ENCODE measurements at regions not wholly inside any gene's neighbourhood (a gene's known extent, or its start where the extent isn't known, plus 50 kb on each side); places are given as distances from the start of the nearest gene placed in this dataset.
A peak's percentile ranks its signal among the peaks of the same experiment; 100 is the strongest.

GRCh38 chr3:127113571-127113891 is 79.4 kb upstream of the PRR23E start (continued):
- TF ChIP-seq TRIM22 (IDR thresholded peaks at IDR 0.05): no peak
- no peak for TF ChIP-seq RAD51 (IDR thresholded peaks at IDR 0.05; ENCODE audit: borderline replicate concordance)
- no peak for TF ChIP-seq BHLHE40 (IDR thresholded peaks at IDR 0.05; ENCODE audit: low read length)
- TF ChIP-seq RARA (CRISPR knock-in tag; IDR thresholded peaks at IDR 0.05): peak; percentile 87
- no peak for TF ChIP-seq ZBTB26 (CRISPR knock-in tag; IDR thresholded peaks at IDR 0.05; ENCODE audit: borderline replicate concordance)
- no peak for TF ChIP-seq ZNF790 (CRISPR knock-in tag; IDR thresholded peaks at IDR 0.05; ENCODE audit: borderline replicate concordance)
- no peak for TF ChIP-seq ZNF451 (CRISPR knock-in tag; IDR thresholded peaks at IDR 0.05)
- TF ChIP-seq KAT8 (CRISPR knock-in tag; IDR thresholded peaks at IDR 0.05): no peak
- no peak for TF ChIP-seq NCOA1 (CRISPR knock-in tag; IDR thresholded peaks at IDR 0.05)
- no peak for TF ChIP-seq ZBTB14 (CRISPR knock-in tag; IDR thresholded peaks at IDR 0.05)
- no peak for TF ChIP-seq LRRFIP1 (CRISPR knock-in tag; conservative IDR thresholded peaks at IDR 0.05)
- TF ChIP-seq ZNF580 (CRISPR knock-in tag; IDR thresholded peaks at IDR 0.05; ENCODE audit: borderline replicate concordance, low read depth): no peak
- no peak for TF ChIP-seq SMARCC2 (IDR thresholded peaks at IDR 0.05)
- TF ChIP-seq SNAI1 (CRISPR knock-in tag; IDR thresholded peaks at IDR 0.05; ENCODE audit: borderline replicate concordance): no peak
- no peak for TF ChIP-seq ZNF33B (CRISPR knock-in tag; IDR thresholded peaks at IDR 0.05)
- no peak for TF ChIP-seq ZNF180 (CRISPR knock-in tag; IDR thresholded peaks at IDR 0.05; ENCODE audit: borderline replicate concordance, low read depth)
- peak; percentile 60; the same call in 1 of the 2 replicates for TF ChIP-seq ZNF605 (CRISPR knock-in tag; IDR thresholded peaks at IDR 0.05)
- TF ChIP-seq U2AF2 (IDR thresholded peaks at IDR 0.05; ENCODE audit: low read depth, low read length): no peak
- TF ChIP-seq FOXK1 (CRISPR knock-in tag; IDR thresholded peaks at IDR 0.05; ENCODE audit: borderline replicate concordance, low read depth): peak; percentile 54; the same call in 1 of the 2 replicates
- TF ChIP-seq PRDM10 (CRISPR knock-in tag; IDR thresholded peaks at IDR 0.05; ENCODE audit: low read depth): 0 out of 2 replicates have a peak, but pooled peaks have one; percentile 19
